ENCODE measurements at regions not wholly inside any gene's neighbourhood (a gene's known extent, or its start where the extent isn't known, plus 50 kb on each side); places are given as distances from the start of the nearest gene placed in this dataset.

DNA sequence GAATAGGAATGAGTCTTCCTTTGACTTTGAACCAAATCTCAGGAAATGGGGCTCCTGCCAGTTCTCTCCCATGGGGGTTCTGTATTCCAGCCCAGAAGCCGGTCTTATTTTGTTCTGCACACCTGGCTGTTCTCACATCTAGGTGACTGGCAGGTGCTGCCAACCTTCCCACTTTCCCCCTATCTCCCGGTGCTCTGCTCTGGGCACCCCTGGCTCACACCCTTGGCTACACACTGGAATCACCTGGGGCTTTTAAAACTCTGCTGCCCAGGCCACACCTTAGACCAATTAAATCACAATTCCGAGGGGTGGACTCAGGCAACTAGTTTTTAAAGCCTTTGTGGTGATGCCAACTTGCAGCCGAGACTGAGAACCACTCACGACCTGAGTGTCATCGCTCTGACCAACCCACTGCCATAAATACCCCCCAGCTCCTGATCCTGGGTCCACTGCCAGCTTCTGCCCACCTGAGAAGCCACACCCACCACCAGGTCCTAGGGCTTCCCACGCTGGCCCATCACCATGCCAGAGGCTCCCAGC is 69.2 kb downstream of the KCNF1 start:
- TF ChIP-seq, protein P1, sequence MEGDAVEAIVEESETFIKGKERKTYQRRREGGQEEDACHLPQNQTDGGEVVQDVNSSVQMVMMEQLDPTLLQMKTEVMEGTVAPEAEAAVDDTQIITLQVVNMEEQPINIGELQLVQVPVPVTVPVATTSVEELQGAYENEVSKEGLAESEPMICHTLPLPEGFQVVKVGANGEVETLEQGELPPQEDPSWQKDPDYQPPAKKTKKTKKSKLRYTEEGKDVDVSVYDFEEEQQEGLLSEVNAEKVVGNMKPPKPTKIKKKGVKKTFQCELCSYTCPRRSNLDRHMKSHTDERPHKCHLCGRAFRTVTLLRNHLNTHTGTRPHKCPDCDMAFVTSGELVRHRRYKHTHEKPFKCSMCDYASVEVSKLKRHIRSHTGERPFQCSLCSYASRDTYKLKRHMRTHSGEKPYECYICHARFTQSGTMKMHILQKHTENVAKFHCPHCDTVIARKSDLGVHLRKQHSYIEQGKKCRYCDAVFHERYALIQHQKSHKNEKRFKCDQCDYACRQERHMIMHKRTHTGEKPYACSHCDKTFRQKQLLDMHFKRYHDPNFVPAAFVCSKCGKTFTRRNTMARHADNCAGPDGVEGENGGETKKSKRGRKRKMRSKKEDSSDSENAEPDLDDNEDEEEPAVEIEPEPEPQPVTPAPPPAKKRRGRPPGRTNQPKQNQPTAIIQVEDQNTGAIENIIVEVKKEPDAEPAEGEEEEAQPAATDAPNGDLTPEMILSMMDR (IDR thresholded peaks at IDR 0.05), result no peak
- no peak for TF ChIP-seq ZFX (IDR thresholded peaks at IDR 0.05; ENCODE audit: borderline replicate concordance)

DNA sequence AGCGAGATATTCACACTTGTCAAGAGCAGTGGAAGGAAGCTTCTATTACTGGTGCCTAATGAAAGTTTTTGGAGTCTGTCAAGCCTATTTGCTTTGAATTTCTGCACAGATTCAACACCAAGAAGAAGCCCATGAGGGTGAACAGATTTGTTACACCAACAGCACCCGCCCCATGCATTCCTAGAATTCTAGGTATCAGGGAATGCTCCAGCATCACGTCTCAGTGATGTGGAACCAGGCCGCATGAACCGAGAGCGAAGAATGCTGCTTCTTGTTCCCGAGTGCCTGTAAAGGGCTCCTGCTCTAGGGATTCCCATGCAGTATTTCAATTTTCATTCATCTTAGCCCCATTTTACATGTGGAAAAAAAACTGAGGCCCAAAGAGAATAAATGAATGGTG is 69.7 kb downstream of the KCNF1 start:
- TF ChIP-seq ZFX (IDR thresholded peaks at IDR 0.05; ENCODE audit: borderline replicate concordance), result no peak
- TF ChIP-seq, protein P1 (IDR thresholded peaks at IDR 0.05), result no peak
- no peak overlapping the region for H3K27ac ChIP-seq

More for the DNA sequence above, 69.2 kb downstream of the KCNF1 start:
- H3K27ac ChIP-seq, result no peak overlapping the region

DNA sequence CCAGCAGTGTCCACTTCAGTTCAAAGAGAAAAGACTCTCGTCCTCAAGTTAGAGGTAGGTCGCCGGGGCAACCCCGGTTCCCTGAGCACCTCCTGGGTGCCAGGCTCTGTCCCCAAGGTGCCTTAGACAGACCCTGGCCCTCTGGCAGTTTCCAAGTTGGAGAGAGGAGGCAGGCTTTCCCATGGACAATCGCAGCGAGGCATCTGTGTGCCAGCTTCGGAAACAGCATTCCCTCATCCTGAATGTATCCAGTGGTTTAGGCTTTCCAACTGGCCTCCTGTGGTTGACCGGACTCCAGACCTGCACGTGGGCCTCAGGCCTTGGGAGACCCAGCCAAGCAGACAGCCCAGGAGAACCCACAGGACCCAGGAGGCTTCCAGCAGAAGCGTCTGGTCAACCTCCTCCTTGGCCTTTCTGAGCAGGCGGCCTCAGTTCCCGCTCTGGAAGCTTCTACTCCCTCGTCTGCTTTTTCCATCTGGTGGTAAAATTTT is 70.3 kb downstream of the KCNF1 start:
- TF ChIP-seq, protein P1 (IDR thresholded peaks at IDR 0.05), result no peak
- TF ChIP-seq ZFX (IDR thresholded peaks at IDR 0.05; ENCODE audit: borderline replicate concordance), result no peak

DNA sequence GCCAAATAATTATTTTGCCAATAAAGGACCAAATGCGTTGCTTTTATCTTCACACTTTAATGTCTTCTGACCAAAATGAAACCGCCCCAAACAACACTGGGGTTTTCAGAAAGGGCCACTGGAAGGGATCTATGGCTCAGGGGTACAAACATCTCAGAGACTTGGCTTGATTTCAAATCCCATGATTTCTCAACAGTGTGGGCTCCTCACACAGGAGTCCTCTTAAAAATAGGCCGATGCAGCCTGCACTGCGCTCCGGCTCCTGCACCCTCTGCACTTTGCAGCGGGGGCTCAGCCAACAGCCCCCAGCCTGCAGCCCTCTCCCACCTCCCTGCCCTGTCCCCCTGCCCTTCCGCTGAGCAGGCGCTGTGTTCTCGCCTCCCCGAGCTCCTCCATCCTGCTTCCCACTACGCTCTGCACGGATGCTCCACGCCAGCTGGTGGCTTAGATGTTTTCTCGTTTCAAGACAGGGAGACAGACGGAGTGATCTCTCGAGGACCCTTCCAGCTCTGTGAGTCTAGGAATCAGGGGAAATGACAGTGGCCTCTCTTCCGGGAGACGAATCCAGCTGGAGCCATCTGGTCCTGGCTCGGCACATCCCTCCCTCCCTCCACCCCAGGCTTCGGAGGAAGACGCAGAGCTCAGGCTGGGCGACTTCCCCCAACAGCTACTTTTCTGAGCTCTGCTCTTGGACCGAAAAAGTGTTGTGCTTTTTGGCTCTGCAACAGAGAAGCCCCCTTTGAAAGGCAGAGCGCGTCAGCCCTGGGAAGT is 71.4 kb downstream of the KCNF1 start:
- H3K27ac ChIP-seq, result no peak overlapping the region

More for the DNA sequence above, 70.3 kb downstream of the KCNF1 start:
- no peak overlapping the region for H3K27ac ChIP-seq

DNA sequence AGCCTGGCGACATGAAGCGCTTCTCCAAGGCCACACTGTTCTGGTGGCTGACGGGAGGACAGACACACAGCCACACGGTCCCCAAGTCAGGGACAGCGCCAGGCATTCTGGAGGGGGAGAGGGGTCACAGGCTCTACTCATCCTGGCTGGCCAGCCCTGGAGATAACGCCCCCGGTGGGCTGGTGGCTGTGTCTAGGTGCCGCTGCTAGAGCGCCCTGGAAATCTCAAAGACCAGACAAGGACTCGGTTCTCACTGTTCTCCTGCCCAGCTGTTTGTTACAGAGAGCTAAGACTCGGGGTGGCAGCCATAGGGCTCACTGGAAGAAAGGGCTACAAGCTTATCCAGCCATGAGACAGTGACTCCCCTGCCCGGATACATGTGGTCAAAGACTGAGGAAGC is 72.0 kb downstream of the KCNF1 start:
- TF ChIP-seq ZFX (IDR thresholded peaks at IDR 0.05; ENCODE audit: borderline replicate concordance), result no peak
- TF ChIP-seq, protein P1 (IDR thresholded peaks at IDR 0.05), result no peak
- H3K27ac ChIP-seq, result no peak overlapping the region

More for the DNA sequence above, 71.4 kb downstream of the KCNF1 start:
- TF ChIP-seq ZFX (IDR thresholded peaks at IDR 0.05; ENCODE audit: borderline replicate concordance), result no peak
- TF ChIP-seq, protein P1 (IDR thresholded peaks at IDR 0.05), result no peak

DNA sequence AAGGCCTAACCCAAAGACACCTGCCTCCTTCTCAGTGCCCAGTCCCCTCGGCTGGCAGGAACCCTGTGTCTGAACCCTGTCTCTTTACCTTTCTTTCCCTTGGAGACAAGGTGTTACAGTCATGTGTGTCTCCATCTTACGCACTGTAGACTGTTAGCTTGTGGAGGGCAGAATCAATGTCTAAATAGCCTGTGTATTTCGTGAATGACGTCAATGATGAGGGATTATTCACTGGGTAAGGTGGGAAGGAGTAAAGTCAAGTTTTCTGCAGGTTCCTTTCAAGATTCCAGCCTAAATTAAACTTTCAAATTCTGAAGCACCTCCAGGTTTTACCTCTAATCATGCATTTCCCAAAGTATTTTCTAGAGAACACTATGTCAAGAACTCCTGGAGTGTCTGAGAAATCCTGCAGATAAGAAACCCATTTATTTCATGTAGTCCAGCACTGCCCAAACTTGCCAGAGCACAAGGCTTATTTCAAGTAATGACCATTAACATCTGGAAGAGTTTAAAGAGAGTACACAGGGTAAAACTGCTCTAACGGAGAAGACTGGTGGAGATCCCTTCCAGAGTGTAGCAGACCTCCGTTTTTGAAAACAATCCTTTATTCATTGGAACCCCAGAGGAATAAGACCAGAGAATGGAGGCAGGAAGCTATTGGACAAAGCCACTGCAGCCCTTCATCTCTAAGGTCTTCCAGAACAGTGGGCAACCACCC is 72.8 kb downstream of the KCNF1 start:
- TF ChIP-seq ZFX (IDR thresholded peaks at IDR 0.05; ENCODE audit: borderline replicate concordance), result no peak
- TF ChIP-seq, protein P1 (IDR thresholded peaks at IDR 0.05), result no peak

More for the DNA sequence above, 72.8 kb downstream of the KCNF1 start:
- H3K27ac ChIP-seq, result no peak overlapping the region
